GM23338 (cell line): ENCODE measurements at regions not wholly inside any gene's neighbourhood (a gene's known extent, or its start where the extent isn't known, plus 50 kb on each side); places are given as distances from the start of the nearest gene placed in this dataset.

Experiments used
- CREB1 ChIP-seq: fragments of 250-450 bp; sonication (Bioruptor Pico); IDR thresholded peaks from 2 replicates; pipeline ENCODE4 v1.5.0; 2020; ENCODE audit warnings: low read depth, mild to moderate bottlenecking, moderate library complexity
- EZH2 ChIP-seq: fragments of 200-600 bp; sonication (generic); IDR thresholded peaks from one replicate; pipeline ENCODE4 v1.8.0; 2017; ENCODE audit warnings: antibody characterized with exemption, mild to moderate bottlenecking, low read depth; ENCODE audit not compliant: unreplicated experiment
- EZH2phosphoT487 ChIP-seq: fragments of 200-600 bp; sonication (generic); IDR thresholded peaks from one replicate; pipeline ENCODE4 v1.8.1; 2018; ENCODE audit warnings: antibody characterized with exemption; ENCODE audit not compliant: unreplicated experiment
- POLR2AphosphoS5 ChIP-seq: IDR thresholded peaks from 2 replicates; pipeline ENCODE4 v1.6.1; 2016; ENCODE audit warnings: antibody characterized with exemption, low read depth
- ZNF114 ChIP-seq: fragments of 250-450 bp; sonication (Bioruptor Pico); IDR thresholded peaks from 2 replicates; pipeline ENCODE4 v1.5.0; 2020; ENCODE audit warnings: mild to moderate bottlenecking, moderate library complexity
- TF ChIP-seq, protein P1 (sequence below), 2 experiments: fragments of 200-600 bp in 1 of 2; sonication (generic) in 1 of 2; conservative IDR thresholded peaks; 2 replicates each; pipeline versions ENCODE4 v1.5.1 to v1.6.1; 2016 to 2017; ENCODE audit warnings: antibody characterized with exemption in 2 of 2, low read depth in 2 of 2, mild to moderate bottlenecking in 2 of 2, moderate library complexity in 1 of 2
- TF ChIP-seq, protein P2 (sequence below): IDR thresholded peaks from one replicate; pipeline ENCODE4 v1.6.1; 2018; ENCODE audit warnings: antibody characterized with exemption; ENCODE audit not compliant: unreplicated experiment
- TF ChIP-seq, protein P3 (sequence below): IDR thresholded peaks from 2 replicates; pipeline ENCODE4 v1.6.1; 2016; ENCODE audit warnings: antibody characterized with exemption

DNA sequence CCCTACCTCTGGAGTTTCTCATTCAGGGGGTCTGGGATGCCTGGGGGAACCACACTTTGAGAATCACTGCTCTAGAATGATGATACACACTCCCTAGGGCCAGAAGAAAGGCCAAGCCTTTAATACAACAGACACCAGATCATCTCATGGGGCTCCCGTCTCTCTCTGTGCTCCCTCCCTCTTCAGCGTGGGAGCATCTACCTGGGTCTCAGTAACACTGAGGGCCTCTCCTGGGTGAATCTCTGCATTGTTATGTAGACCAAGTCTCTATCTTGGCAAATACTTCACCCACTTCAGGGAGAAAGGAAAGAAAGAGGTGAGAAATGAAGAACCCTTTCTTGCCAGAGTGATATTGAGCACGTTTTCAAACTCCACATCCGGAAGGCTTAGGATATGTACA is 65.4 kb upstream of the KCNK12 start:
- TF ChIP-seq, protein P1, sequence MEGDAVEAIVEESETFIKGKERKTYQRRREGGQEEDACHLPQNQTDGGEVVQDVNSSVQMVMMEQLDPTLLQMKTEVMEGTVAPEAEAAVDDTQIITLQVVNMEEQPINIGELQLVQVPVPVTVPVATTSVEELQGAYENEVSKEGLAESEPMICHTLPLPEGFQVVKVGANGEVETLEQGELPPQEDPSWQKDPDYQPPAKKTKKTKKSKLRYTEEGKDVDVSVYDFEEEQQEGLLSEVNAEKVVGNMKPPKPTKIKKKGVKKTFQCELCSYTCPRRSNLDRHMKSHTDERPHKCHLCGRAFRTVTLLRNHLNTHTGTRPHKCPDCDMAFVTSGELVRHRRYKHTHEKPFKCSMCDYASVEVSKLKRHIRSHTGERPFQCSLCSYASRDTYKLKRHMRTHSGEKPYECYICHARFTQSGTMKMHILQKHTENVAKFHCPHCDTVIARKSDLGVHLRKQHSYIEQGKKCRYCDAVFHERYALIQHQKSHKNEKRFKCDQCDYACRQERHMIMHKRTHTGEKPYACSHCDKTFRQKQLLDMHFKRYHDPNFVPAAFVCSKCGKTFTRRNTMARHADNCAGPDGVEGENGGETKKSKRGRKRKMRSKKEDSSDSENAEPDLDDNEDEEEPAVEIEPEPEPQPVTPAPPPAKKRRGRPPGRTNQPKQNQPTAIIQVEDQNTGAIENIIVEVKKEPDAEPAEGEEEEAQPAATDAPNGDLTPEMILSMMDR (conservative IDR thresholded peaks at IDR 0.05; ENCODE audit: low read depth in 2 of 2), result no peak
- no peak for TF ChIP-seq POLR2AphosphoS5
- TF ChIP-seq, protein P2, sequence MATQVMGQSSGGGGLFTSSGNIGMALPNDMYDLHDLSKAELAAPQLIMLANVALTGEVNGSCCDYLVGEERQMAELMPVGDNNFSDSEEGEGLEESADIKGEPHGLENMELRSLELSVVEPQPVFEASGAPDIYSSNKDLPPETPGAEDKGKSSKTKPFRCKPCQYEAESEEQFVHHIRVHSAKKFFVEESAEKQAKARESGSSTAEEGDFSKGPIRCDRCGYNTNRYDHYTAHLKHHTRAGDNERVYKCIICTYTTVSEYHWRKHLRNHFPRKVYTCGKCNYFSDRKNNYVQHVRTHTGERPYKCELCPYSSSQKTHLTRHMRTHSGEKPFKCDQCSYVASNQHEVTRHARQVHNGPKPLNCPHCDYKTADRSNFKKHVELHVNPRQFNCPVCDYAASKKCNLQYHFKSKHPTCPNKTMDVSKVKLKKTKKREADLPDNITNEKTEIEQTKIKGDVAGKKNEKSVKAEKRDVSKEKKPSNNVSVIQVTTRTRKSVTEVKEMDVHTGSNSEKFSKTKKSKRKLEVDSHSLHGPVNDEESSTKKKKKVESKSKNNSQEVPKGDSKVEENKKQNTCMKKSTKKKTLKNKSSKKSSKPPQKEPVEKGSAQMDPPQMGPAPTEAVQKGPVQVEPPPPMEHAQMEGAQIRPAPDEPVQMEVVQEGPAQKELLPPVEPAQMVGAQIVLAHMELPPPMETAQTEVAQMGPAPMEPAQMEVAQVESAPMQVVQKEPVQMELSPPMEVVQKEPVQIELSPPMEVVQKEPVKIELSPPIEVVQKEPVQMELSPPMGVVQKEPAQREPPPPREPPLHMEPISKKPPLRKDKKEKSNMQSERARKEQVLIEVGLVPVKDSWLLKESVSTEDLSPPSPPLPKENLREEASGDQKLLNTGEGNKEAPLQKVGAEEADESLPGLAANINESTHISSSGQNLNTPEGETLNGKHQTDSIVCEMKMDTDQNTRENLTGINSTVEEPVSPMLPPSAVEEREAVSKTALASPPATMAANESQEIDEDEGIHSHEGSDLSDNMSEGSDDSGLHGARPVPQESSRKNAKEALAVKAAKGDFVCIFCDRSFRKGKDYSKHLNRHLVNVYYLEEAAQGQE, result no peak
- TF ChIP-seq EZH2, result no peak
- TF ChIP-seq, protein P3, sequence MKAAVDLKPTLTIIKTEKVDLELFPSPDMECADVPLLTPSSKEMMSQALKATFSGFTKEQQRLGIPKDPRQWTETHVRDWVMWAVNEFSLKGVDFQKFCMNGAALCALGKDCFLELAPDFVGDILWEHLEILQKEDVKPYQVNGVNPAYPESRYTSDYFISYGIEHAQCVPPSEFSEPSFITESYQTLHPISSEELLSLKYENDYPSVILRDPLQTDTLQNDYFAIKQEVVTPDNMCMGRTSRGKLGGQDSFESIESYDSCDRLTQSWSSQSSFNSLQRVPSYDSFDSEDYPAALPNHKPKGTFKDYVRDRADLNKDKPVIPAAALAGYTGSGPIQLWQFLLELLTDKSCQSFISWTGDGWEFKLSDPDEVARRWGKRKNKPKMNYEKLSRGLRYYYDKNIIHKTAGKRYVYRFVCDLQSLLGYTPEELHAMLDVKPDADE, result no peak
- TF ChIP-seq ZNF114 (CRISPR knock-in tag), result no peak
- no peak for TF ChIP-seq EZH2phosphoT487
- no peak for TF ChIP-seq CREB1
